ES-I3 (cell line): ENCODE measurements at regions not wholly inside any gene's neighbourhood (a gene's known extent, or its start where the extent isn't known, plus 50 kb on each side); places are given as distances from the start of the nearest gene placed in this dataset.

Source experiments
- H3K36me3 ChIP-seq: 2 replicates; pipeline ENCODE4 v1.6.1; 2013; ENCODE audit warnings: mild to moderate bottlenecking, low read length, control low read depth, moderate library complexity; ENCODE audit not compliant: insufficient read depth
- H3K4me1 ChIP-seq: 2 replicates; pipeline ENCODE4 v1.6.1; 2013; ENCODE audit warnings: mild to moderate bottlenecking, control low read depth, low read length; ENCODE audit not compliant: insufficient read depth
- H3K9ac ChIP-seq: 2 replicates; pipeline ENCODE4 v1.6.1; 2013; ENCODE audit warnings: low read depth, mild to moderate bottlenecking, low read length, moderate library complexity
- H3K9me3 ChIP-seq: 2 replicates; pipeline ENCODE4 v1.6.1; 2013; ENCODE audit warnings: mild to moderate bottlenecking, low read length, moderate library complexity; ENCODE audit not compliant: control insufficient read depth, insufficient read depth

GRCh38 chr7:69328516-69328915, 269.8 kb upstream of the AUTS2 start:
- Histone ChIP-seq H3K36me3 (no peaks in the 10 kb centered on the region), H3K4me1 (no peaks in the 10 kb centered on the region), H3K9ac (no peak overlapping the region), H3K9me3 (no peaks in the 10 kb centered on the region)

GRCh38 chr7:69334701-69335100, 263.6 kb upstream of the AUTS2 start:
- no peaks in the 10 kb centered on the region for H3K36me3 ChIP-seq
- H3K4me1 ChIP-seq, result no peaks in the 10 kb centered on the region
- H3K9me3 ChIP-seq, result no peaks in the 10 kb centered on the region
- no peak overlapping the region for H3K9ac ChIP-seq

GRCh38 chr7:69335331-69335730, 262.9 kb upstream of the AUTS2 start:
- no peak overlapping the region for H3K9ac ChIP-seq
- no peaks in the 10 kb centered on the region for H3K9me3 ChIP-seq
- H3K4me1 ChIP-seq, result no peaks in the 10 kb centered on the region
- H3K36me3 ChIP-seq, result no peaks in the 10 kb centered on the region

GRCh38 chr7:69336976-69337375, 261.3 kb upstream of the AUTS2 start:
- Histone ChIP-seq H3K9me3 (no peaks in the 10 kb centered on the region), H3K4me1 (no peaks in the 10 kb centered on the region), H3K9ac (no peak overlapping the region), H3K36me3 (no peaks in the 10 kb centered on the region)

GRCh38 chr7:69338144-69338543, 260.1 kb upstream of the AUTS2 start:
- Histone ChIP-seq H3K9ac (no peak overlapping the region), H3K4me1 (no peaks in the 10 kb centered on the region), H3K9me3 (no peaks in the 10 kb centered on the region), H3K36me3 (no peaks in the 10 kb centered on the region)

- H3K4me1 ChIP-seq, result no peaks in the 10 kb centered on the region
- no peak overlapping the region for H3K9ac ChIP-seq
- no peaks in the 10 kb centered on the region for H3K36me3 ChIP-seq
- no peaks in the 10 kb centered on the region for H3K9me3 ChIP-seq
Observed at GRCh38 chr7:69341288-69341687, 257.0 kb upstream of the AUTS2 start.

- Histone ChIP-seq H3K9ac (no peak overlapping the region), H3K4me1 (no peaks in the 10 kb centered on the region), H3K9me3 (no peaks in the 10 kb centered on the region), H3K36me3 (no peaks in the 10 kb centered on the region)
Observed at GRCh38 chr7:69342154-69342884, 256.0 kb upstream of the AUTS2 start.

GRCh38 chr7:69349291-69349690, 249.0 kb upstream of the AUTS2 start:
- Histone ChIP-seq H3K9me3 (no peaks in the 10 kb centered on the region), H3K36me3 (no peaks in the 10 kb centered on the region), H3K9ac (no peak overlapping the region), H3K4me1 (0 out of 2 replicates have a peak, but pooled peaks cover 9% of the 10 kb centered on the region)

- Histone ChIP-seq H3K36me3 (no peaks in the 10 kb centered on the region), H3K4me1 (no peaks in the 10 kb centered on the region), H3K9ac (no peak overlapping the region), H3K9me3 (no peaks in the 10 kb centered on the region)
Observed at GRCh38 chr7:69358163-69358821, 240.0 kb upstream of the AUTS2 start.

GRCh38 chr7:69359003-69359700, 239.1 kb upstream of the AUTS2 start:
- no peaks in the 10 kb centered on the region for H3K36me3 ChIP-seq
- H3K4me1 ChIP-seq, result no peaks in the 10 kb centered on the region
- no peak overlapping the region for H3K9ac ChIP-seq
- no peaks in the 10 kb centered on the region for H3K9me3 ChIP-seq

- Histone ChIP-seq H3K4me1 (no peaks in the 10 kb centered on the region), H3K9me3 (no peaks in the 10 kb centered on the region), H3K36me3 (no peaks in the 10 kb centered on the region), H3K9ac (no peak overlapping the region)
Observed at GRCh38 chr7:69360913-69361312, 237.4 kb upstream of the AUTS2 start.

- no peaks in the 10 kb centered on the region; the same call in 1 of the 2 replicates for H3K4me1 ChIP-seq
- no peaks in the 10 kb centered on the region for H3K36me3 ChIP-seq
- no peak overlapping the region for H3K9ac ChIP-seq
- H3K9me3 ChIP-seq, result no peaks in the 10 kb centered on the region
Observed at GRCh38 chr7:69363136-69363535, 235.1 kb upstream of the AUTS2 start.

- no peaks in the 10 kb centered on the region for H3K36me3 ChIP-seq
- no peak overlapping the region for H3K9ac ChIP-seq
- H3K9me3 ChIP-seq, result no peaks in the 10 kb centered on the region
- no peaks in the 10 kb centered on the region; the same call in 1 of the 2 replicates for H3K4me1 ChIP-seq
Observed at GRCh38 chr7:69364813-69365643, 233.2 kb upstream of the AUTS2 start.

GRCh38 chr7:69365651-69366192, 232.6 kb upstream of the AUTS2 start:
- Histone ChIP-seq H3K4me1 (no peaks in the 10 kb centered on the region; the same call in 1 of the 2 replicates), H3K9ac (no peak overlapping the region), H3K9me3 (no peaks in the 10 kb centered on the region), H3K36me3 (no peaks in the 10 kb centered on the region)
